ENCODE measurements at regions not wholly inside any gene's neighbourhood (a gene's known extent, or its start where the extent isn't known, plus 50 kb on each side); places are given as distances from the start of the nearest gene placed in this dataset.

GRCh38 chr2:187056416-187057334, 207.7 kb upstream of the ZSWIM2 start:
- no peak for DNase-seq (ENCODE audit: low spot score)
- TF ChIP-seq, protein P1, sequence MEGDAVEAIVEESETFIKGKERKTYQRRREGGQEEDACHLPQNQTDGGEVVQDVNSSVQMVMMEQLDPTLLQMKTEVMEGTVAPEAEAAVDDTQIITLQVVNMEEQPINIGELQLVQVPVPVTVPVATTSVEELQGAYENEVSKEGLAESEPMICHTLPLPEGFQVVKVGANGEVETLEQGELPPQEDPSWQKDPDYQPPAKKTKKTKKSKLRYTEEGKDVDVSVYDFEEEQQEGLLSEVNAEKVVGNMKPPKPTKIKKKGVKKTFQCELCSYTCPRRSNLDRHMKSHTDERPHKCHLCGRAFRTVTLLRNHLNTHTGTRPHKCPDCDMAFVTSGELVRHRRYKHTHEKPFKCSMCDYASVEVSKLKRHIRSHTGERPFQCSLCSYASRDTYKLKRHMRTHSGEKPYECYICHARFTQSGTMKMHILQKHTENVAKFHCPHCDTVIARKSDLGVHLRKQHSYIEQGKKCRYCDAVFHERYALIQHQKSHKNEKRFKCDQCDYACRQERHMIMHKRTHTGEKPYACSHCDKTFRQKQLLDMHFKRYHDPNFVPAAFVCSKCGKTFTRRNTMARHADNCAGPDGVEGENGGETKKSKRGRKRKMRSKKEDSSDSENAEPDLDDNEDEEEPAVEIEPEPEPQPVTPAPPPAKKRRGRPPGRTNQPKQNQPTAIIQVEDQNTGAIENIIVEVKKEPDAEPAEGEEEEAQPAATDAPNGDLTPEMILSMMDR (conservative IDR thresholded peaks at IDR 0.05; ENCODE audit: low read depth) = no peak
- H3K27ac ChIP-seq = no peak overlapping the region
- ChIA-PET POLR2A (ENCODE audit: low non-redundant PET) (no interaction called here), CTCF (no interaction called here)

GRCh38 chr2:187055463-187055862, 206.5 kb upstream of the ZSWIM2 start:
- DNase-seq (ENCODE audit: low spot score) = no peak
- CTCF ChIA-PET = no interaction called here
- H3K27ac ChIP-seq = no peak overlapping the region
- TF ChIP-seq, protein P1 (conservative IDR thresholded peaks at IDR 0.05; ENCODE audit: low read depth) = no peak
- POLR2A ChIA-PET (ENCODE audit: low non-redundant PET) = no interaction called here

DNA sequence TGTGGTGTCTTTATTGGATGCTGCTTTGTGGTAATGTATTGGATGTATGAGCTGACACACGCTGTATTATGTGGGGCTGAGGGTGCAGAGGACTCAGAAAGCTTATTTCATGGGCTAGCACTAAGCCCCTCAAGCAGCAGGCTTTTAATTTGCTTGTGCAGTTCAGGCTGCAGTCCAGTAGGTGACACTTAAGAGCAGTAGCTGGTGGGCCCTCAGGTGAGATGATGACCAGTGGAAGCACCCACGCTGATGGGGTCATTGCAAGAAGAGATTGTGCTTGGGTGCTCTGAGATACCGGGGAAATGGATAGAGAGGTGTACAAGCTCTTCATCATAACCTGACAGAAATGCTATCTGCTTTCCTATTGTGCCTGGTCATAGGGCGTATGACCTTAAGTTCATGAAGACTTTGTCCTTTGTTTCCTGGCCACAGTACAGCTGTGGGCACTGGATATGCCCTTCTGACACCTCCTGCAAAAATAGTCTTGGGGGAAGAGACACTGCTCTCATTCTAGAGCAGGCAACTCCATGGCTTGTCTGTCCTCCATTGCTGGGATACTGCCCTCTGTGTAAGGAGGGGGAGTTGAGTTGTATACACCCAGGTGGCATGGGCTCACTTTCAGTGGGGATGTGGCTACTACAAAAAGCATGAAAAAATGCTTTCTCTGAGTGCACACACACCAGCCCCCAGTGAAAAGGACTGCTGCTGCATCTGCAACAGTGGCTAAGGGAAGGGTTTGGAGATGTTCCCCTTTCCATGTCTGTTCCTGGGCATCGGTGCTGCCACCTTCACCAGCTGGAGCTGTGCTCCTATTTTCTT, 205.7 kb upstream of the ZSWIM2 start:
- H3K27ac ChIP-seq = no peak overlapping the region
- TF ChIP-seq, protein P1 (conservative IDR thresholded peaks at IDR 0.05; ENCODE audit: low read depth) = no peak
- ChIA-PET POLR2A (ENCODE audit: low non-redundant PET) (no interaction called here), CTCF (no interaction called here)
- DNase-seq (ENCODE audit: low spot score) = no peak

GRCh38 chr2:187051350-187051749, 202.4 kb upstream of the ZSWIM2 start:
- TF ChIP-seq, protein P1 (conservative IDR thresholded peaks at IDR 0.05; ENCODE audit: low read depth) = no peak
- ChIA-PET CTCF (no interaction called here), POLR2A (ENCODE audit: low non-redundant PET) (no interaction called here)
- DNase-seq (ENCODE audit: low spot score) = no peak
- H3K27ac ChIP-seq = no peak overlapping the region

DNA sequence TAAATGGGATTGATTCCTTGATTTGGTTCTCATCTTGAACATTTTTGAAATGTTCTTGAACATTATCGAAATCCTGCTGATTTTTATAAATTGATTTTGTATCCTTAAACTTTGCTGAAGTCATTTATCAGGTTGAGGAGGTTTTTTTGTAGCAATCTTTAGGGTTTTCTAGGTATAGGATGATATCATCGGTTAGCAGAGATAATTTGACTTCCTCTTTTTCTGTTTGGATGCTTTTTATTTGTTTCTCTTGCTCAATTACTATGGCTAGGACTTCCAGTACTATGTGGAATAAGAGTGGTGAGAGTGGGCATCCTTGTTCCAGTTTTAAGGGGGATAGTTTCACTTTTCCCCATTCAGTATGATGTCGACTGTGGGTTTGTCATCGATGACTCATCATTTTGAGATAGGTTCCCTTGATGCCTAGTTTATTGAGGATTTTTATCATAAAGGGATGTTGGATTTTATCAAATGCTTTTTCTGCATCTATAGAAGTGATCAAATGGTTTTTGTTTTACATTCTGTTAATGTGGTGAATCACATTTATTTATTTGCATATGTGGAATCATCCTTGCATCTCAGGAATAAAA, 201.5 kb upstream of the ZSWIM2 start:
- DNase-seq (ENCODE audit: low spot score) = no peak
- H3K27ac ChIP-seq = no peak overlapping the region
- ChIA-PET POLR2A (ENCODE audit: low non-redundant PET) (no interaction called here), CTCF (no interaction called here)
- TF ChIP-seq, protein P1 (conservative IDR thresholded peaks at IDR 0.05; ENCODE audit: low read depth) = no peak

GRCh38 chr2:187037310-187037709, 188.3 kb upstream of the ZSWIM2 start:
- ChIA-PET CTCF (no interaction called here), POLR2A (ENCODE audit: low non-redundant PET) (no interaction called here)
- TF ChIP-seq, protein P1 (conservative IDR thresholded peaks at IDR 0.05; ENCODE audit: low read depth) = no peak
- no peak for DNase-seq (ENCODE audit: low spot score)
- H3K27ac ChIP-seq = no peak overlapping the region

Data from RWPE1 (cell line).